Fibroblast of the aortic adventitia (primary cell): ENCODE measurements at regions not wholly inside any gene's neighbourhood (a gene's known extent, or its start where the extent isn't known, plus 50 kb on each side); places are given as distances from the start of the nearest gene placed in this dataset.
"Not testable (repeated sequence)": the region's sequence is repeated elsewhere in the genome, so short reads cannot be mapped to it uniquely, and the experiment has no call there.

ENCODE experiments used
- DNase-seq: peaks from one replicate; pipeline ENCODE4 v3.0.0-alpha.2; 2010; ENCODE audit warnings: low read depth
- H3K4me3 ChIP-seq: 2 replicates; pipeline ENCODE4 v1.5.1; 2011; ENCODE audit warnings: low read depth, mild to moderate bottlenecking, control low read depth, low read length, moderate library complexity
- CTCF ChIP-seq: IDR thresholded peaks from 2 replicates; pipeline ENCODE4 v1.5.1; 2011; ENCODE audit warnings: mild to moderate bottlenecking, low read length, control low read depth, inconsistent platforms; ENCODE audit not compliant: insufficient read depth

DNA sequence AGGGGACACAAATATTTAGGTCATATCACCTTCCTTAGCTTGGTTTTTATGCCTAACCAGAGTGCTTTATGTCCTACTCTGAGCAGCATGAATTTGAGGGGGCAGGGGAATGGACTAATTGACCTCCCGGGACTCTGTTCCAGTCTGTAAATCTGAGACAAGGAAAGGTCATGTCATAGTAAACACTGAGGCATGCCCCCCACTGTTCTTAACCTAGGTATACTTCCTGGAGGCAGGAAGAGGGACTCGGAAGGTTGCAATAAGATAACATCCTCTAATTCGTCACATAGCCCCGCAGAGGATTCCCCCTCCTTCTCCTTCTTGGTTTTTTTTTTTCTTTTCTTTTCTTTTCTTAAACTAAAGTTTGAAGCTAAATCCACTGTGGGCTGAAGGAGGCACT lies 540.3 kb upstream of the CADM1 start:
- DNase-seq = no peak
- no peak for TF ChIP-seq CTCF
- no peak overlapping the region for H3K4me3 ChIP-seq

DNA sequence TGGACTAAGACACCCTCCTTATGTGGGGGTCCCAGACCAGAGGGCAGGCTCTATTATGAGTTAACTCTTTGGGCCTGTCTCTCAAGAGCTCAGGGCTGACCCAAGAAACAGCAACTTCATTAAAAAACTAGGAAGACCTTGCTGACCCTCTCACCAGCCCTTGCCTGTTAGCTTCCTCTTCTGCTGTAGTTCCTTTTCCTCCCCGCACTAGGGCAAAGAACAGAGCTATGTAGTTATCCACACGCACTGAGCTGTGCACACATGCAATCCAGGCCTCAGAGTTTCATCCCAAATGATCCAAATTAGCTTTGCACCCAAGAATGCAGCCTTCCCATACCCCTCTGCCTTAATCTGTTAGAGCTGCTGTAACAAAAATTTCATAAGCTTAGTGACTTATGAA lies 539.6 kb upstream of the CADM1 start:
- TF ChIP-seq CTCF = no peak
- no peak overlapping the region for H3K4me3 ChIP-seq
- DNase-seq = no peak

DNA sequence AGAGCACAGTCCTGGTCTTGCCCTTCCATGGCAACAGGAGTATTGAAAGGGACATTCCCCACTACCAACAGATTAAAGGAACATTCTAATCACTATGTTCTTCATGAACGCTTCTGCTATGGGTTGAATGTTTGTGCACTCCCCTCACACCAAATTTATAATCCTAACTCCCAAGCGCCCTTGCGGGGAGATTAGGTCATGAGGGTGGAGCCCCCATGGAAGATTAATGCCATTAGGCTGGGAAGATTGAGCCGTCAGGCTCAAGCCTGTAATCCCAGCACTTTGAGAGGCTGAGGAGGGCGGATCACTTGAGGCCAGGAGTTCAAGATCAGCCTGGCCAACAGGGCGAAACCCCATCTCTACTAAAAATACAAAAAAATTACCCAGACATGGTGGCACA lies 538.8 kb upstream of the CADM1 start:
- DNase-seq, H3K4me3 ChIP-seq: not testable (repeated sequence)

GRCh38 chr11:116042146-116042545 lies 537.9 kb upstream of the CADM1 start:
- no peak for DNase-seq
- H3K4me3 ChIP-seq = no peak overlapping the region
- no peak for TF ChIP-seq CTCF

GRCh38 chr11:116037861-116038260 lies 533.6 kb upstream of the CADM1 start:
- no peak overlapping the region for H3K4me3 ChIP-seq
- no peak for TF ChIP-seq CTCF
- no peak for DNase-seq

- DNase-seq = no peak
- TF ChIP-seq CTCF = no peak
- no peak overlapping the region for H3K4me3 ChIP-seq
Measured at GRCh38 chr11:116035977-116036376, 531.8 kb upstream of the CADM1 start.

DNA sequence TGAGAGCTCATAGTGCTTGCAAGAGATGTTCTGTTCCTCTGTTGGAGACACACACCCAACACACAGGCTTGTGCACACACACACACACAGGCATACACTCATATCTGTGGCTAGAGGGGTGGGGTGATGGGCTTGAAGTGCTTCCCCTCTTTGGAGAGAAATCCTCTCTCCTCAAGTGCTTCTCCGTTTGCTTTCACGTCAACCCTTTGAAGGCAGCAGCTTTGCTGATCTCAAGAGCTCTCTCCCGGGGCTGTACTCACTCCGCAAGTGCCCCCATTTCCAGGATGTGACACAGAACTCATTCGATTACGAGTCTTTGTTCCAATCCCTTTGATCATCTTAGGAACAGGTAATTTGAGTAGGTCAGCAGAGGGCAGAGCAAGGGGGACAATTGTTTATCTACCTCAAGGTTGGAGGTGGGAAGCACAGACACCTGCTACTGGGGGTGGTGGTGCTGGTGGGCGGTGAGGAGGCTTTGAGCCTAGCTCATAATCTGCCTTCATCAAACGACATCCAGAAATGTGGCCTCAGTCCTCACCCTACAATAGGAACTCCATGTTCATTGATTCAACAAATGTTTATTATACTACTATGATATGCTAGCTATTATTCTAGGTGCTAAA lies 529.8 kb upstream of the CADM1 start:
- no peak overlapping the region for H3K4me3 ChIP-seq
- TF ChIP-seq CTCF = no peak
- DNase-seq = no peak
